Omental fat pad (tissue), 3 donors: ENCODE measurements at regions not wholly inside any gene's neighbourhood (a gene's known extent, or its start where the extent isn't known, plus 50 kb on each side); places are given as distances from the start of the nearest gene placed in this dataset.
"Not testable (repeated sequence)": the region's sequence is repeated elsewhere in the genome, so short reads cannot be mapped to it uniquely, and the experiment has no call there.

Source experiments
- ATAC-seq: fragments of 150-250 bp; one replicate; pipeline ENCODE4 v1.9.1; 2016; ENCODE audit warnings: mild to moderate bottlenecking, moderate library complexity; ENCODE audit not compliant: low FRiP score
- DNase-seq: peaks from one replicate; pipeline ENCODE4 v3.0.0-alpha.2; 2019; ENCODE audit warnings: low spot score
- TF ChIP-seq, protein P1 (sequence below), 3 donors: fragments of 450-650 bp; IDR thresholded peaks; one replicate each; pipeline ENCODE4 v1.5.1; 2016 to 2017; ENCODE audit warnings: antibody characterized with exemption in 3 of 3, mild to moderate bottlenecking in 3 of 3, moderate library complexity in 2 of 3

DNA sequence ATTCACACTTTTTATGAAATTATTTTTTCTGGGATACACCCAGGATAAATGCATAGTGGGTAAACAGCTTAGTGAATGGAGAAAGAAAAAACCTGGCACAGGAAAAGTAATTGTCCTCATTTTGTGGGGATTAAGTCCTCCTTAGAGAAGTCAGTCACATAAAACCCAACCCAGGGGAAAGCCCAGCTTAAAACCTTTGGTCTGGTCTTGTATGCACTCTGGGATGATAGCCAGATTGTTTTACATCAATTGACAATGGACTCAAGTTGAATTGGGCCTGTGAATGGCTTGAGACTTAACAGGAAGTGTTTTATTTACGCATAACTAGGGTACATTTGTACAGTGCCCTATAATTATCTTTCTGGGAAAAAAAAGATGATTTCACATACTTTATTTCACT is 561.3 kb upstream of the GRIA3 start:
- TF ChIP-seq, protein P1, sequence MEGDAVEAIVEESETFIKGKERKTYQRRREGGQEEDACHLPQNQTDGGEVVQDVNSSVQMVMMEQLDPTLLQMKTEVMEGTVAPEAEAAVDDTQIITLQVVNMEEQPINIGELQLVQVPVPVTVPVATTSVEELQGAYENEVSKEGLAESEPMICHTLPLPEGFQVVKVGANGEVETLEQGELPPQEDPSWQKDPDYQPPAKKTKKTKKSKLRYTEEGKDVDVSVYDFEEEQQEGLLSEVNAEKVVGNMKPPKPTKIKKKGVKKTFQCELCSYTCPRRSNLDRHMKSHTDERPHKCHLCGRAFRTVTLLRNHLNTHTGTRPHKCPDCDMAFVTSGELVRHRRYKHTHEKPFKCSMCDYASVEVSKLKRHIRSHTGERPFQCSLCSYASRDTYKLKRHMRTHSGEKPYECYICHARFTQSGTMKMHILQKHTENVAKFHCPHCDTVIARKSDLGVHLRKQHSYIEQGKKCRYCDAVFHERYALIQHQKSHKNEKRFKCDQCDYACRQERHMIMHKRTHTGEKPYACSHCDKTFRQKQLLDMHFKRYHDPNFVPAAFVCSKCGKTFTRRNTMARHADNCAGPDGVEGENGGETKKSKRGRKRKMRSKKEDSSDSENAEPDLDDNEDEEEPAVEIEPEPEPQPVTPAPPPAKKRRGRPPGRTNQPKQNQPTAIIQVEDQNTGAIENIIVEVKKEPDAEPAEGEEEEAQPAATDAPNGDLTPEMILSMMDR (IDR thresholded peaks at IDR 0.05): no peak
- DNase-seq (no peak), ATAC-seq (no peak)

DNA sequence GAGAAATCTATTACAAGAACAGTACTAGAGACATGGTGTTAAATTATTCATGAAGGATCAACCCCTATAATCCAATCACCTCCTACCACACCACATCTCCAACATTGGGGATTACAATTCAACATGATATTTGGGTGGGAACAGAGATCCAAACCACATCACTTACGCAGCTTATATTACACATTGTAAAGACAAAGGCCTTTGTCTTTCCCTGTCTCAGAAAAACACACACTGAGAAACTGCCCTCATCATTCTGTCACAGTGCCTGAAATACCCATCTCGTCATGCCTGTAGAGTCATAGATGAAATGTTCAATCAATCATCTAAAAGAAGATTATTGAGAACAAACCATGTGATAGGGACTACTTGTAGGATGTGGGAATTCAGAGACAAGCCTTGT is 558.8 kb upstream of the GRIA3 start:
- ATAC-seq (no peak), DNase-seq (no peak)
- TF ChIP-seq, protein P1 (IDR thresholded peaks at IDR 0.05): no peak

DNA sequence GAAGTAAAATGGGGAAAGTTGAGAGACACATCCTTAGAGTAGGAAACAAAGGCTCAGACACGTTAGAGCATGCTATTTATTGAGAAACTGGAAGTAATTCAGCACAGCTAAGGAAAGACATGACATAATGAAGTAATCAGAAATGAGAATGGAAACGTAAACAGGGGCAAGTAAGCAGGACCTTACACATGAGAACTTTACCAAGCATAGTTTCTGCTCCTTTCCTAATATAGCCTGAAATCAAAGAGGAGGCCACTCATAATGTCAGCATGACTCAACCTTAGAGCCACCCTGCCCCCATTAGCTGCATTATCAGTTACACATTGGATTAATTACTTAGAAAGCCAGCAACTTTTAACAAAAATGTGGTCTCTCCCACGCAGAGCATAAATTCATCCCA is 558.3 kb upstream of the GRIA3 start:
- DNase-seq (no peak), ATAC-seq (no peak)
- TF ChIP-seq, protein P1 (IDR thresholded peaks at IDR 0.05): no peak

DNA sequence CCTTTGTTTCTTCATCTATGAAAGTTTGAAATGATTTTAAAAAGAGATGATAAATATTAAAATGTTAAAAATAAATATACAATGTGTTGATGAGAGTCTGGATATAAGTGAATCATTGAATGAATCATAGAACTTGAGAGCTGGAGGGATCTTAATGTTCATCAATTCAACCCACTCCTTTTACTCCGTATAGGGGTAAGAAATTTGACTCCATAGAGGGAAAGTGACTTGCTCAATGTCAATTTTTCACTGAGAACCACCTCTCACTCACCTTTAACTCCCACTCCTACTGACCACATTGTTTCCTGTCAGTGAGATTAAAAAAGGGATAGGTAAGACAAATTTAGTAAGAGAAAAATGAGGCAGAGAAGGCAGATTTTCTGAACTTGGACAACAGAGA is 557.2 kb upstream of the GRIA3 start:
- DNase-seq: no peak
- TF ChIP-seq, protein P1 (IDR thresholded peaks at IDR 0.05): no peak
- ATAC-seq: no peak

DNA sequence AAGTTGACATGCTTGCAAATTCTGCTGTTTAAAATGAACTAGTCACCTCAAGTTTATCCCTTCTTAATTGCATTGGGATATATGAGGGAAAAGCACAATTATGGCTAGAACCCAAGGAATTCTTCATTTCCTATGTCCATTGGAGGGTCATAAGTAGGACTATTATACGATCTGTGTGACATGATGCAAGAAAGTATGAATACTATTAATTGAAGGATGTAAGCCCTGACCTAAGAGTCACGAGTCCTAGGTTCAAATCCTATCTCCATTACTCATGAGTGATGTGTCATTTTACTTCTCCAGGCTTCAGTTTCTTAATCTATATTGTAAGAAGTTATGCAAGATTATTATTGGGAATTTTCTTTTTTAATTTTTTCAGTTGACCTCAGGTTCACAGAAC is 542.9 kb upstream of the GRIA3 start:
- no peak for DNase-seq
- TF ChIP-seq, protein P1 (IDR thresholded peaks at IDR 0.05): no peak
- no peak for ATAC-seq

DNA sequence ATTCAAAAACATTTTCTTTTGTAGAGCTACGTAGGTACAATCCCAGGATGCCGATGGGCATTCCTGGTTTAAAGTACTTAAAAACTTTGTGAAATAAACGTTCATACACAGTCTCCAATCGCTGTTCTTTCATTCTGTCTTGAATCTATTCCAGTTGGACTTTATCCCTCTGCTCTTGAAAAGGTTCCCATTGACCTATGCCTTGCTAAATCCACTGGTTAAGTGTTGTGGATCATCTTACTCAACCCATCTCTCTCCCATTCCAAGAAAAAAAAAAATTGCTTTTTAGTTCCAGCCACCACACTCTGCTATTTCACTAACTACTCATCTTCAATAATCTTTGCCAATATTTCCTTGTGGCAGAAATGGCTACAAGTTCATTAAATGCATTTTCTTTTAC is 542.3 kb upstream of the GRIA3 start:
- TF ChIP-seq, protein P1 (IDR thresholded peaks at IDR 0.05): no peak
- ATAC-seq (no peak), DNase-seq (no peak)

DNA sequence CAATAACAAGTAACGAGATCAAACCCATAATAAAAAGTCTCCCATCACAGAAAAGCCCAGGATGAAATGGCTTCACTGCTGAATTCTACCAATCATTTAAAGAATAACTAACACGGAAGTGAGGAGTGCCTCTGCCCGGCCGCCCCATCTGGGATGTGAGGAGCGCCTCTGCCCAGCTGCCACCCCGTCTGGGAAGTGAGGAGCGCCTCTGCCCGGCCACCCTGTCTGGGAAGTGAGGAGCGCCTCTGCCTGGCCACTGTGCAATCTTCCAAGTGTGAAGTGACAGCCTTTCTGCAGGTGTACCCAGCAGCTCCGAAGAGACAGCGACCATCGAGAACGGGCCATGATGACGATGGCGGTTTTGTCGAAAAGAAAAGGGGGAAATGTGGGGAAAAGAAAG is 528.8 kb upstream of the GRIA3 start:
- ATAC-seq: not testable (repeated sequence)

DNA sequence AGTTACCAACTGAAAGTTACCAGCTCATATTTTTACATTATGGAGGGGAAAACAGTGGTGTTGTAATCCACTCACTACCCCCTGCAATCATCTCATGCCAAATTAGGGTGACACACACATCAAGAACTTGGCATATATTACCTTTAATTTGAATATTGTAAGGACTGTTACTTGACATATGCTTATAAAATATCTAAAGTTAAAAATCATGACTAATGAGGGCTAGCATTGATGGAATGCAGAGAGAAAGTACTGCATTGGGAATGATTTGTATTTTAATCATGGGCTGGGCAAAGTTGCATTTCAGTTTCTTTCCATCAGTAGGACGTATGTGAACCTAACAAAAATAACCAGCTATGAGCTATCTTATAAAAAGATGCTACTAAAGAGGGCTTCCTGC is 517.5 kb upstream of the GRIA3 start:
- no peak for DNase-seq
- TF ChIP-seq, protein P1 (IDR thresholded peaks at IDR 0.05): no peak
- no peak for ATAC-seq

More for the DNA sequence above, 528.8 kb upstream of the GRIA3 start:
- not testable (repeated sequence) for DNase-seq
